SK-N-SH (cell line): ENCODE measurements at regions not wholly inside any gene's neighbourhood (a gene's known extent, or its start where the extent isn't known, plus 50 kb on each side); places are given as distances from the start of the nearest gene placed in this dataset.

ENCODE experiments used
- CTCF ChIA-PET: fragments of 300-600, 350-600 bp; formaldehyde crosslinking; extraction: SDS; loops from one replicate; lab custom pipeline; 2021; lab: Yijun Ruan, JAX
- POLR2A ChIA-PET: fragments of 350-600 bp; sonication (Branson Sonifier 250); formaldehyde crosslinking; extraction: SDS; loops from one replicate; lab custom pipeline; 2020; ENCODE audit warnings: antibody characterized with exemption, inconsistent platforms; lab: Yijun Ruan, JAX
- DNase-seq: peaks from one replicate; pipeline ENCODE4 v3.0.0; 2012
- H2AFZ ChIP-seq: fragments of 200-600 bp; sonication (generic); 2 replicates; pipeline ENCODE4 v1.8.1; 2016; ENCODE audit warnings: antibody characterized with exemption, mild to moderate bottlenecking, low read depth
- H3F3A ChIP-seq: fragments of 200-600 bp; sonication (generic); replicated peaks from 2 replicates; pipeline ENCODE3; 2016; ENCODE audit warnings: antibody characterized with exemption, mild to moderate bottlenecking; ENCODE audit not compliant: insufficient read depth
- H3K27ac ChIP-seq, 2 experiments: fragments of 200-500 bp in 1 of 2; fragments of 200-600 bp in 1 of 2; sonication (Bioruptor generic) in 1 of 2; sonication (generic), shearing (Covaris generic) in 1 of 2; 2 replicates each; pipeline versions ENCODE4 v1.5.1 to v1.6.1; 2014 to 2016; ENCODE audit warnings: low read depth in 2 of 2, inconsistent platforms in 1 of 2, low read length in 1 of 2, mild to moderate bottlenecking in 1 of 2, mixed read lengths in 1 of 2
- H3K27me3 ChIP-seq: fragments of 200-600 bp; sonication (generic), shearing (Covaris generic); 2 replicates; pipeline ENCODE4 v1.6.1; 2016; ENCODE audit warnings: mixed run types; ENCODE audit not compliant: insufficient read depth
- H3K36me3 ChIP-seq, 2 experiments: fragments of 200-500 bp in 1 of 2; fragments of 200-600 bp in 1 of 2; sonication (Bioruptor generic) in 1 of 2; sonication (generic) in 1 of 2; replicated peaks in 1 of 2; 2 replicates each; pipeline versions ENCODE3 to v1.5.1; 2014 to 2016; ENCODE audit warnings: low read length in 1 of 2, mild to moderate bottlenecking in 1 of 2; ENCODE audit not compliant: insufficient read depth in 2 of 2, control insufficient read depth in 1 of 2
- H3K4me1 ChIP-seq, 2 experiments: fragments of 200-500 bp in 1 of 2; fragments of 200-600 bp in 1 of 2; sonication (Bioruptor generic) in 1 of 2; sonication (generic), shearing (Covaris generic) in 1 of 2; 2 replicates each; pipeline versions ENCODE4 v1.5.1 to v1.6.1; 2014 to 2016; ENCODE audit warnings: low read depth in 1 of 2, low read length in 1 of 2, mixed run types in 1 of 2; ENCODE audit not compliant: insufficient read depth in 2 of 2, control insufficient read depth in 1 of 2
- H3K4me2 ChIP-seq: fragments of 200-600 bp; sonication (generic), shearing (Covaris generic); 2 replicates; pipeline ENCODE4 v1.6.1; 2017; ENCODE audit warnings: mixed run types
- H3K4me3 ChIP-seq, 2 experiments: fragments of 200-500 bp in 1 of 2; fragments of 200-600 bp in 1 of 2; sonication (Bioruptor generic) in 1 of 2; sonication (generic), shearing (Covaris generic) in 1 of 2; 2 replicates each; pipeline versions ENCODE4 v1.5.1 to v1.8.1; 2014 to 2016; ENCODE audit warnings: low read depth in 2 of 2, inconsistent platforms in 1 of 2, low read length in 1 of 2, mild to moderate bottlenecking in 1 of 2, mixed read lengths in 1 of 2, moderate library complexity in 1 of 2
- H3K79me2 ChIP-seq: fragments of 200-600 bp; sonication (generic); 2 replicates; pipeline ENCODE4 v1.8.1; 2017; ENCODE audit warnings: mild to moderate bottlenecking; ENCODE audit not compliant: insufficient read depth
- H3K9ac ChIP-seq: fragments of 200-600 bp; sonication (generic); 2 replicates; pipeline ENCODE4 v1.6.1; 2017; ENCODE audit warnings: mixed run types
- H3K9me2 ChIP-seq: fragments of 200-600 bp; sonication (generic); 2 replicates; pipeline ENCODE4 v1.6.1; 2017; ENCODE audit warnings: mixed run types
- H3K9me3 ChIP-seq: fragments of 200-600 bp; sonication (generic); 2 replicates; pipeline ENCODE4 v1.6.1; 2017; ENCODE audit warnings: mixed run types, mild to moderate bottlenecking, moderate library complexity
- H4K20me1 ChIP-seq: fragments of 200-600 bp; sonication (generic); 2 replicates; pipeline ENCODE4 v1.6.1; 2017; ENCODE audit warnings: mild to moderate bottlenecking, mixed run types; ENCODE audit not compliant: insufficient read depth
- EP300 ChIP-seq, 2 experiments: IDR thresholded peaks; 2 replicates each; pipeline versions ENCODE4 v1.4.0 to v1.6.1; 2012; ENCODE audit warnings: borderline replicate concordance in 1 of 2, low read depth in 1 of 2, low read length in 1 of 2
- FOSL2 ChIP-seq: IDR thresholded peaks from 2 replicates; pipeline ENCODE4 v1.4.0; 2012; ENCODE audit warnings: low read depth, mild to moderate bottlenecking, moderate library complexity, borderline replicate concordance
- FOXJ3 ChIP-seq: sonication (generic); formaldehyde crosslinking; IDR thresholded peaks from 2 replicates; pipeline ENCODE4 v1.5.1; 2020; ENCODE audit warnings: mild to moderate bottlenecking, missing genetic modification reagents
- FOXM1 ChIP-seq: IDR thresholded peaks from 2 replicates; pipeline ENCODE4 v1.4.0; 2012; ENCODE audit warnings: low read depth, mild to moderate bottlenecking
- JUND ChIP-seq: IDR thresholded peaks from 2 replicates; pipeline ENCODE4 v1.4.0; 2012
- NFIC ChIP-seq: IDR thresholded peaks from 2 replicates; pipeline ENCODE4 v1.4.0; 2012; ENCODE audit warnings: borderline replicate concordance
- POLR2AphosphoS5 ChIP-seq: IDR thresholded peaks from 2 replicates; pipeline ENCODE4 v1.6.1; 2012; ENCODE audit warnings: low read depth, low read length
- RAD21 ChIP-seq: IDR thresholded peaks from 2 replicates; pipeline ENCODE4 v1.6.1; 2012; ENCODE audit warnings: mild to moderate bottlenecking, low read length
- RFX5 ChIP-seq: IDR thresholded peaks from 2 replicates; pipeline ENCODE4 v1.6.1; 2012; ENCODE audit warnings: mild to moderate bottlenecking, improper control_type of control experiment, low read length
- RXRA ChIP-seq: IDR thresholded peaks from 2 replicates; pipeline ENCODE4 v1.4.0; 2012; ENCODE audit warnings: low read depth, mild to moderate bottlenecking, borderline replicate concordance
- TAF1 ChIP-seq: IDR thresholded peaks from 2 replicates; pipeline ENCODE4 v1.6.1; 2012; ENCODE audit warnings: low read depth, mild to moderate bottlenecking, low read length, moderate library complexity, borderline replicate concordance
- TCF12 ChIP-seq: IDR thresholded peaks from 2 replicates; pipeline ENCODE4 v1.4.0; 2012
- TEAD4 ChIP-seq: IDR thresholded peaks from 2 replicates; pipeline ENCODE4 v1.4.0; 2012; ENCODE audit warnings: mild to moderate bottlenecking, borderline replicate concordance; ENCODE audit not compliant: insufficient read depth
- YY1 ChIP-seq: IDR thresholded peaks from 2 replicates; pipeline ENCODE4 v1.4.0; 2012; ENCODE audit warnings: low read depth, mild to moderate bottlenecking
- WGBS: methylation state at CpG from one replicate; pipeline ENCODE4 v1.1.6; 2017; ENCODE audit warnings: low lambda C conversion rate; 5-methylcytosine and 5-hydroxymethylcytosine counted together
- TF ChIP-seq, protein P1 (sequence below): fragments of 150-350 bp; IDR thresholded peaks from 2 replicates; pipeline ENCODE4 v1.6.1; 2016; ENCODE audit warnings: mild to moderate bottlenecking, low read depth, low read length
- TF ChIP-seq, protein P2 (sequence below): IDR thresholded peaks from 2 replicates; pipeline ENCODE4 v1.4.0; 2012; ENCODE audit warnings: low read depth, borderline replicate concordance
- TF ChIP-seq, protein P3 (sequence below): fragments of 200-600 bp; sonication (generic); IDR thresholded peaks from 2 replicates; pipeline ENCODE4 v1.6.1; 2017; ENCODE audit warnings: antibody characterized with exemption, mild to moderate bottlenecking, moderate library complexity

DNA sequence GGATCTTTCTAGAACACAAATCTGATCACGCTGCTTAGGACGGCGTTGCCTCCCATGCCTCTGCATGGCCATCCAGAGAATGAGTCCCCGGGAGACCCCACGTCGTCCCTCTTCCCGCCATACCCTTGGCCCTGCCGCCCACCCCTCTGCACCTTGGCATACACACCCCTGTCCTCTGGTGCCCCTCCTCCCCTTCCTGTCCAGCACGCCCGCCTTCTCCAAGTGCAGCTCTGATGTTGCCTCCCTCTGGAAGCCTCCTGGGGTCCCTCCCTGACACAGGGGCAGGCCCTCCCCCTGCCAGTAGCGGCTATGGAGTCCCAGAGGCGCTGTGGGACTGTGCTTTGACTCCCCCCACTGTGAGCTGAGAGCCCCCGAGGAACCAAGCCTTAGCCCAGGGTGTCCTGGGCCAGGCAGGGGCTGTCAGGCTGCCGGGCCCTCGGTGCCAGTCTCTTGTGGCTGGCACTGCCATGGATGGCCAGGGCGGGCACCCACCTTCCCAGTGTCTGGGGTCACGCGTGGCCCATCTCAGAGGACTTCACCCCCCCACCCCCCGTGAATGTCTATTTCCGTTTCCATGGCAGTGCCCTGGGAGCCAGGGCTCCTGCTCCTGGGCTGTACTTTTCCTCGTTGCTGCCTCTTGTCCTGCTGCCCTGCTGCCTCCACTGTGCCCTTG is 70.5 kb upstream of the RNU6ATAC start:
- no peaks in the 10 kb centered on the region for H3K9me3 ChIP-seq
- H3K4me2 ChIP-seq, result no peak overlapping the region

More for the DNA sequence above, 70.5 kb upstream of the RNU6ATAC start:
- Histone ChIP-seq H3K4me1 (peaks cover 0 to 12% of the 10 kb centered on the region in 2 experiments; a peak in 1 of 4 replicates), H3K9me2 (no peaks in the 10 kb centered on the region), H3K36me3 (no peaks in the 10 kb centered on the region), H3K4me3 (no peak overlapping the region), H3K9ac (no peak overlapping the region), H3K79me2 (no peaks in the 10 kb centered on the region), H3K27me3 (no peaks in the 10 kb centered on the region), H4K20me1 (no peaks in the 10 kb centered on the region), H3K27ac (no peak overlapping the region), H2AFZ (no peak overlapping the region), H3F3A (no peaks in the 10 kb centered on the region)
- CTCF ChIA-PET, result no interaction called here
- POLR2A ChIA-PET, result no interaction called here
- no peak for DNase-seq
- 76% methylated on average over 20 of the region's 21 CpGs for WGBS
- TF ChIP-seq RFX5, result no peak
- no peak for TF ChIP-seq NFIC
- TF ChIP-seq TAF1, result no peak
- TF ChIP-seq RXRA, result no peak
- TF ChIP-seq, protein P1, sequence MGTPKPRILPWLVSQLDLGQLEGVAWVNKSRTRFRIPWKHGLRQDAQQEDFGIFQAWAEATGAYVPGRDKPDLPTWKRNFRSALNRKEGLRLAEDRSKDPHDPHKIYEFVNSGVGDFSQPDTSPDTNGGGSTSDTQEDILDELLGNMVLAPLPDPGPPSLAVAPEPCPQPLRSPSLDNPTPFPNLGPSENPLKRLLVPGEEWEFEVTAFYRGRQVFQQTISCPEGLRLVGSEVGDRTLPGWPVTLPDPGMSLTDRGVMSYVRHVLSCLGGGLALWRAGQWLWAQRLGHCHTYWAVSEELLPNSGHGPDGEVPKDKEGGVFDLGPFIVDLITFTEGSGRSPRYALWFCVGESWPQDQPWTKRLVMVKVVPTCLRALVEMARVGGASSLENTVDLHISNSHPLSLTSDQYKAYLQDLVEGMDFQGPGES, result no peak
- no peak for TF ChIP-seq FOXM1
- TF ChIP-seq, protein P2, sequence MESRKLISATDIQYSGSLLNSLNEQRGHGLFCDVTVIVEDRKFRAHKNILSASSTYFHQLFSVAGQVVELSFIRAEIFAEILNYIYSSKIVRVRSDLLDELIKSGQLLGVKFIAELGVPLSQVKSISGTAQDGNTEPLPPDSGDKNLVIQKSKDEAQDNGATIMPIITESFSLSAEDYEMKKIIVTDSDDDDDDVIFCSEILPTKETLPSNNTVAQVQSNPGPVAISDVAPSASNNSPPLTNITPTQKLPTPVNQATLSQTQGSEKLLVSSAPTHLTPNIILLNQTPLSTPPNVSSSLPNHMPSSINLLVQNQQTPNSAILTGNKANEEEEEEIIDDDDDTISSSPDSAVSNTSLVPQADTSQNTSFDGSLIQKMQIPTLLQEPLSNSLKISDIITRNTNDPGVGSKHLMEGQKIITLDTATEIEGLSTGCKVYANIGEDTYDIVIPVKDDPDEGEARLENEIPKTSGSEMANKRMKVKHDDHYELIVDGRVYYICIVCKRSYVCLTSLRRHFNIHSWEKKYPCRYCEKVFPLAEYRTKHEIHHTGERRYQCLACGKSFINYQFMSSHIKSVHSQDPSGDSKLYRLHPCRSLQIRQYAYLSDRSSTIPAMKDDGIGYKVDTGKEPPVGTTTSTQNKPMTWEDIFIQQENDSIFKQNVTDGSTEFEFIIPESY, result no peak
- no peak for TF ChIP-seq JUND
- TF ChIP-seq, protein P3, sequence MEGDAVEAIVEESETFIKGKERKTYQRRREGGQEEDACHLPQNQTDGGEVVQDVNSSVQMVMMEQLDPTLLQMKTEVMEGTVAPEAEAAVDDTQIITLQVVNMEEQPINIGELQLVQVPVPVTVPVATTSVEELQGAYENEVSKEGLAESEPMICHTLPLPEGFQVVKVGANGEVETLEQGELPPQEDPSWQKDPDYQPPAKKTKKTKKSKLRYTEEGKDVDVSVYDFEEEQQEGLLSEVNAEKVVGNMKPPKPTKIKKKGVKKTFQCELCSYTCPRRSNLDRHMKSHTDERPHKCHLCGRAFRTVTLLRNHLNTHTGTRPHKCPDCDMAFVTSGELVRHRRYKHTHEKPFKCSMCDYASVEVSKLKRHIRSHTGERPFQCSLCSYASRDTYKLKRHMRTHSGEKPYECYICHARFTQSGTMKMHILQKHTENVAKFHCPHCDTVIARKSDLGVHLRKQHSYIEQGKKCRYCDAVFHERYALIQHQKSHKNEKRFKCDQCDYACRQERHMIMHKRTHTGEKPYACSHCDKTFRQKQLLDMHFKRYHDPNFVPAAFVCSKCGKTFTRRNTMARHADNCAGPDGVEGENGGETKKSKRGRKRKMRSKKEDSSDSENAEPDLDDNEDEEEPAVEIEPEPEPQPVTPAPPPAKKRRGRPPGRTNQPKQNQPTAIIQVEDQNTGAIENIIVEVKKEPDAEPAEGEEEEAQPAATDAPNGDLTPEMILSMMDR, result no peak
- TF ChIP-seq EP300 (IDR thresholded peaks at IDR 0.05; ENCODE audit: borderline replicate concordance in 1 of 2, low read depth in 1 of 2, low read length in 1 of 2), result no peak
- TF ChIP-seq FOXJ3 (CRISPR knock-in tag), result no peak
- TF ChIP-seq FOSL2, result no peak
- TF ChIP-seq TEAD4, result no peak
- no peak for TF ChIP-seq TCF12
- TF ChIP-seq YY1, result no peak
- no peak for TF ChIP-seq POLR2AphosphoS5
- TF ChIP-seq RAD21, result no peak
